GM13977 (cell line): ENCODE measurements at regions not wholly inside any gene's neighbourhood (a gene's known extent, or its start where the extent isn't known, plus 50 kb on each side); places are given as distances from the start of the nearest gene placed in this dataset.

Experiments used
- DNase-seq: peaks from one replicate; pipeline ENCODE4 v3.0.0; 2012; ENCODE audit warnings: low spot score
- in situ Hi-C: fragments of 300-500 bp; cut with MboI; formaldehyde crosslinking; loops from one replicate; pipeline ENCODE4 v1.12.0; 2022; ENCODE audit warnings: low sequenced_read_pairs, low pct_unique_long_range_greater_than_20kb, mixed read lengths, inconsistent platforms; ENCODE audit not compliant: unreplicated experiment
- TF ChIP-seq, protein P1 (sequence below): IDR thresholded peaks from 2 replicates; pipeline ENCODE4 v1.5.1; 2012; ENCODE audit warnings: mild to moderate bottlenecking, control low read depth; ENCODE audit not compliant: insufficient read depth; ENCODE audit errors: extremely low read depth, missing control alignments

DNA sequence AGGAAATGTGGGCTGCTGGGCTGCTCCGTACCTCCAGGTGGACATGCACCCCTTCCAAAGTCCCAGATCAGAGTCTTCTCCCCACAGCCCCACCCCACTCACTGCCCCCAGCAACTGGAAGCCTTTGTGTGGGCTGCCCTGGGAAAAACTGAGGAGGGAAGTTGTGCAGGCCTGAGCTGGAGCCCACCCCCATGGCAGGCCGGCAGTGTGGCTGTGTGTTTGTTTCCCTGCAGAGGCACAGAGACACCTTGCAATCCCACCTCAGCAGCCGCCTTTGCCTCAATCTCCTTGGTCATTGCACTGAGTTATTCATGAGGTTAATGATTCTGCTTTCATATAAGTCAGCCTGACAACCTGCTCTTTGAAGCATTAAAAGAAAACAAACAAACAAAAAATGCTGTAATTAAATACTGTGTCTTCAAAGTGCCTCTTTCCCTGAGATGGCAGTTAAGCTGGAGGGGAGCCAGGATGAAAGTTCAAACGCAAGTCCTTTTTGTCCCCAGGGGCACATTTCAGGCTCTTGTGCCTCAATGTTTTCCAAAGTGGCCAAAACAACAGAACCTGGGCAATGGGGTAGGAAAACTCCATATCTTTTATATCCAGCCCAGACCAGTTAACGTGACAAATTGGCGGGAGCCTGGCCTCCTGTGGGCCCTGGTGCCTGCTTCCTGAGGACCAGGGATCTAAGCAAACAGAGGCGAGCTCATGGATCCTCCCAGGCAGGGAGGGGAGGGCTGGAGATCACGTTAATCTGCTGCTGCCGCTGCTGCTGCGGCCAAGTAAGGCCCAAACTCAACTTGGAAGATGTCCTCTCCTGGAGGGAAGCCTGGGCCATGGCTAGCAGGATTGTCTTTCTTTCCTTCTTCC is 51.9 kb upstream of the TSPAN11 start:
- TF ChIP-seq, protein P1, sequence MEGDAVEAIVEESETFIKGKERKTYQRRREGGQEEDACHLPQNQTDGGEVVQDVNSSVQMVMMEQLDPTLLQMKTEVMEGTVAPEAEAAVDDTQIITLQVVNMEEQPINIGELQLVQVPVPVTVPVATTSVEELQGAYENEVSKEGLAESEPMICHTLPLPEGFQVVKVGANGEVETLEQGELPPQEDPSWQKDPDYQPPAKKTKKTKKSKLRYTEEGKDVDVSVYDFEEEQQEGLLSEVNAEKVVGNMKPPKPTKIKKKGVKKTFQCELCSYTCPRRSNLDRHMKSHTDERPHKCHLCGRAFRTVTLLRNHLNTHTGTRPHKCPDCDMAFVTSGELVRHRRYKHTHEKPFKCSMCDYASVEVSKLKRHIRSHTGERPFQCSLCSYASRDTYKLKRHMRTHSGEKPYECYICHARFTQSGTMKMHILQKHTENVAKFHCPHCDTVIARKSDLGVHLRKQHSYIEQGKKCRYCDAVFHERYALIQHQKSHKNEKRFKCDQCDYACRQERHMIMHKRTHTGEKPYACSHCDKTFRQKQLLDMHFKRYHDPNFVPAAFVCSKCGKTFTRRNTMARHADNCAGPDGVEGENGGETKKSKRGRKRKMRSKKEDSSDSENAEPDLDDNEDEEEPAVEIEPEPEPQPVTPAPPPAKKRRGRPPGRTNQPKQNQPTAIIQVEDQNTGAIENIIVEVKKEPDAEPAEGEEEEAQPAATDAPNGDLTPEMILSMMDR: no peak
- in situ Hi-C loops: no loop called here
- no peak for DNase-seq

DNA sequence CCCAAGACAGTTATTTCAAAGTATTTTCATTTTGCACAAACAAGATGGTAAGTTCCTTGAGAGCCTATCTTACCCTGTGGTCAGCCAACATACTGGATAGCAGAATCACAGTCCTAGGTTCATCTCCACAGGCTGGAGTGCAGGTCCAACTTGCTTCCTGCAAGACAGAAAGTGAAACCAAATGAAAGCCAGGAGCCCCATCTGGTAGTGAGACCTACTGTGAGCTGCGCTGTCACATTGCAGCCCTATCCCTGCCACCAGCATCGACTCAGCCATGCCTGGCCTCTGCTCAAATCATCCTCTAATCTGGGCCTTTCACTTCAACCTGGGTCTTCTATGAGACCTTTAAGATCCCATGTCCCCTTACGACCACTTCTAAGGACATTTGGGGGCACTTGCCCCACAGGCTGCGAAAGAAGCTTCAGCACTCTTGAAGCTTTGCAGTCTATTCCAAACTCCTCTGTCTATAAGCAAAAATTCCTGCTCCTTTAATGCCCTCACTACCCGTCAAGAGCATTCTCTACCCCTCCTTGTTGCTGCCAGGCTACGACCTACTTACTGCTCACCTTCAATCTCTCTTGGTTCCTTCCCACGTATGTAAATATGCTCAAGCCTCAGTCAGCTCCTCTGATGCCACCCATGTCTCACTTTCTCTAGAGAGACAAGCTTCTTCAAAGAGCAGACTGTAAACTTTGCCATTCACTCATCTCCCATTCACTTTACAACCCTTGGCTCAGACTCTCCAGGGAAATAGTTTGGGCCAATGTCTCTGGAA is 55.9 kb upstream of the TSPAN11 start:
- no peak for DNase-seq
- in situ Hi-C loops: no loop called here
- TF ChIP-seq, protein P1: no peak

DNA sequence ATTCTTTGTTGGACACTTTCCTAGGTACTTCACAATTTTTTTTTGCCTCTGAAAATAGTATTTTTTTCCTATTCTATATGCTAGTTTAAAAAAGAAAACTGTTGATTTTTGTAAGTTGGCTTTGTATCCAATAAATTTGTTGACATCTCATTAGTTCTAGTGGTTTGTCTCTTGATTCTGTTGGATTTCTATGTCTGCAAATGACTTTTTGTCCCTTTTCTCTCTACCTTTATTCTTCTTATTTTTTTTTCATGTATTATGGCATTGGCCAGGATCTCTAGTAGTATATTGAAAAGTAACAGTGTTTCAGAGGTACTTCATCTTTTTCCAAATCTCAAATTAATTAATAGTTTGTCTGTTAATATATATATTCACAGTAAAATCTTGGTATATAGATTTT is 59.1 kb upstream of the TSPAN11 start:
- TF ChIP-seq, protein P1: no peak
- DNase-seq: no peak
- in situ Hi-C loops: no loop called here

DNA sequence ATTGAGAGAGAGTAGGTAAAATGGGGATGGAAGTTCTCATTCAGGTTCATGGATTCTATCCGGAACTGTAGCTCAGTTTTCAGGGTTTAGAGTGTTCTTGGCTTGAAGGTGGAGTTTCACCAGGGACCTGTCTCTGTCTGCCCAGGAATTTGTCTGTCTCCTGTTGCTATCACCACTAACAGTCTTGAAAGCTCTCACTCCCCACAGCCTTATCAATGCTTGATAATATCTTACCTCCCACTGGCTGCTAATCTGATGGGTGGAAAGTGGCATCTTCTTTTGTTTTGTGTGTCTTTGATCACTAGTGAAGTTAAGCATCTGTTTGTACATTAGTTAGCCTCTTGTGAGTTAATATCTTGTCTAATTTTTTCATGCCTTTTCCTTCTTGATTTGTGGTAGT is 60.3 kb upstream of the TSPAN11 start:
- in situ Hi-C loops: no loop called here

DNA sequence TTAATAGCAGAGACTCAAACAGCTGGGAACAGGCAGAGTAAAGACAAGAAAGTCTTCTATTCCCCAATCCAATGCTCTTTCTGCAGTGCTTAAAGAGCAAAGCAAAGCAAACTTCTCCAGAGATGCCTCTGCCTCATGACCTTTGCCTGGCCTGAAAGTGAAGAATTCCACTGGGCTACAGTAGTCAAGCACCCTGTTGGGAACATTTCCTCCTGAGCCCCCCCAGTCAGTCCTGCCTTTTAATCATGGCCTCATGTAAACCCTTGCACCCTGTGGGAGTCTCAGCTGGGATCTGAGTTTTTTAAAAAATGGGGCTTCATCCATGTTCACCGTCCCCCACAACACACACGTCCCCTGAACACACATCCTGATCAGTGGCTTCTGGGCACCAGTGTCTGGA is 62.7 kb upstream of the TSPAN11 start:
- DNase-seq: no peak
- in situ Hi-C loops: no loop called here
- TF ChIP-seq, protein P1: no peak

More for the DNA sequence above, 60.3 kb upstream of the TSPAN11 start:
- no peak for DNase-seq
- TF ChIP-seq, protein P1: no peak

DNA sequence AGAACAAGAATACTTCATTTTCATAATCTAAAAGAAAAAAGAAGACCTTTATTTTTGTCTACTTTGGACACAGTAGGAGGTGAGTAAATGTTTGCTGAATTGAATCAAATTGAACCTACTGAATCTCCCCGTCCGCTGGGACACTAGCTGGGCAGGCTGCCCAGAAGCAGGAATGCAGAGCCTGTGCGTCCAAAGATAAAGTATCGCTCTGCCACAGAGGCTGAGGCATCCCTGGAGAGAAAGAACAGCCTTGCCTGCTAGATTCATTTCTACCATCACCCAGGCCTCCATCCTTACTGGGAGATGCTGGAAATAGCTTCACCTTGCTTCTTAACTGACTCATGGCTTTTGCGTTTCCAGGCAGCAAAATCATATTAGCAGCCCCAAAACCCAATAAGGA is 64.1 kb upstream of the TSPAN11 start:
- TF ChIP-seq, protein P1: no peak
- in situ Hi-C loops: no loop called here
- no peak for DNase-seq
